ENCODE measurements at regions not wholly inside any gene's neighbourhood (a gene's known extent, or its start where the extent isn't known, plus 50 kb on each side); places are given as distances from the start of the nearest gene placed in this dataset.
A peak's percentile ranks its signal among the peaks of the same experiment; 100 is the strongest.

DNA sequence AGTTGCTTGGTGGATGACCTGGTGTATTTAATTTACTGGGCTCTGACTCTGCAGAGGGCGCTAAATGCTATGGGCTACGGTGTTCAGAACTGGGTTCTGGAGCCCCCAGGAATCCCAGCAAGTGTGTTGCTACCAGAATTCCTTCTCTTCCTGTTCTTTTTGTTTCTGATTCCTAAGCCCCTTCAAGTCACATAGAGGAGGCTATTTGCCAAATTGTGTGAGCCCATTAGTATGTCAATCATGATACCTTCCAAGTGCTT, 358.2 kb upstream of the SPRED2 start (continued):
- TF ChIP-seq, protein P1, sequence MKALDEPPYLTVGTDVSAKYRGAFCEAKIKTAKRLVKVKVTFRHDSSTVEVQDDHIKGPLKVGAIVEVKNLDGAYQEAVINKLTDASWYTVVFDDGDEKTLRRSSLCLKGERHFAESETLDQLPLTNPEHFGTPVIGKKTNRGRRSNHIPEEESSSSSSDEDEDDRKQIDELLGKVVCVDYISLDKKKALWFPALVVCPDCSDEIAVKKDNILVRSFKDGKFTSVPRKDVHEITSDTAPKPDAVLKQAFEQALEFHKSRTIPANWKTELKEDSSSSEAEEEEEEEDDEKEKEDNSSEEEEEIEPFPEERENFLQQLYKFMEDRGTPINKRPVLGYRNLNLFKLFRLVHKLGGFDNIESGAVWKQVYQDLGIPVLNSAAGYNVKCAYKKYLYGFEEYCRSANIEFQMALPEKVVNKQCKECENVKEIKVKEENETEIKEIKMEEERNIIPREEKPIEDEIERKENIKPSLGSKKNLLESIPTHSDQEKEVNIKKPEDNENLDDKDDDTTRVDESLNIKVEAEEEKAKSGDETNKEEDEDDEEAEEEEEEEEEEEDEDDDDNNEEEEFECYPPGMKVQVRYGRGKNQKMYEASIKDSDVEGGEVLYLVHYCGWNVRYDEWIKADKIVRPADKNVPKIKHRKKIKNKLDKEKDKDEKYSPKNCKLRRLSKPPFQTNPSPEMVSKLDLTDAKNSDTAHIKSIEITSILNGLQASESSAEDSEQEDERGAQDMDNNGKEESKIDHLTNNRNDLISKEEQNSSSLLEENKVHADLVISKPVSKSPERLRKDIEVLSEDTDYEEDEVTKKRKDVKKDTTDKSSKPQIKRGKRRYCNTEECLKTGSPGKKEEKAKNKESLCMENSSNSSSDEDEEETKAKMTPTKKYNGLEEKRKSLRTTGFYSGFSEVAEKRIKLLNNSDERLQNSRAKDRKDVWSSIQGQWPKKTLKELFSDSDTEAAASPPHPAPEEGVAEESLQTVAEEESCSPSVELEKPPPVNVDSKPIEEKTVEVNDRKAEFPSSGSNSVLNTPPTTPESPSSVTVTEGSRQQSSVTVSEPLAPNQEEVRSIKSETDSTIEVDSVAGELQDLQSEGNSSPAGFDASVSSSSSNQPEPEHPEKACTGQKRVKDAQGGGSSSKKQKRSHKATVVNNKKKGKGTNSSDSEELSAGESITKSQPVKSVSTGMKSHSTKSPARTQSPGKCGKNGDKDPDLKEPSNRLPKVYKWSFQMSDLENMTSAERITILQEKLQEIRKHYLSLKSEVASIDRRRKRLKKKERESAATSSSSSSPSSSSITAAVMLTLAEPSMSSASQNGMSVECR (CRISPR knock-in tag; IDR thresholded peaks at IDR 0.05; ENCODE audit: borderline replicate concordance) = no peak
- TF ChIP-seq ZNF317 (CRISPR knock-in tag; IDR thresholded peaks at IDR 0.05; ENCODE audit: borderline replicate concordance, low read depth) (no peak), SOX15 (CRISPR knock-in tag; IDR thresholded peaks at IDR 0.05) (no peak), SMAD3 (CRISPR knock-in tag; IDR thresholded peaks at IDR 0.05; ENCODE audit: borderline replicate concordance) (no peak)
- TF ChIP-seq, protein P2, sequence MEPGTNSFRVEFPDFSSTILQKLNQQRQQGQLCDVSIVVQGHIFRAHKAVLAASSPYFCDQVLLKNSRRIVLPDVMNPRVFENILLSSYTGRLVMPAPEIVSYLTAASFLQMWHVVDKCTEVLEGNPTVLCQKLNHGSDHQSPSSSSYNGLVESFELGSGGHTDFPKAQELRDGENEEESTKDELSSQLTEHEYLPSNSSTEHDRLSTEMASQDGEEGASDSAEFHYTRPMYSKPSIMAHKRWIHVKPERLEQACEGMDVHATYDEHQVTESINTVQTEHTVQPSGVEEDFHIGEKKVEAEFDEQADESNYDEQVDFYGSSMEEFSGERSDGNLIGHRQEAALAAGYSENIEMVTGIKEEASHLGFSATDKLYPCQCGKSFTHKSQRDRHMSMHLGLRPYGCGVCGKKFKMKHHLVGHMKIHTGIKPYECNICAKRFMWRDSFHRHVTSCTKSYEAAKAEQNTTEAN (CRISPR knock-in tag; IDR thresholded peaks at IDR 0.05) = no peak
- TF ChIP-seq, protein P3, sequence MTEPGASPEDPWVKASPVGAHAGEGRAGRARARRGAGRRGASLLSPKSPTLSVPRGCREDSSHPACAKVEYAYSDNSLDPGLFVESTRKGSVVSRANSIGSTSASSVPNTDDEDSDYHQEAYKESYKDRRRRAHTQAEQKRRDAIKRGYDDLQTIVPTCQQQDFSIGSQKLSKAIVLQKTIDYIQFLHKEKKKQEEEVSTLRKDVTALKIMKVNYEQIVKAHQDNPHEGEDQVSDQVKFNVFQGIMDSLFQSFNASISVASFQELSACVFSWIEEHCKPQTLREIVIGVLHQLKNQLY (CRISPR knock-in tag; IDR thresholded peaks at IDR 0.05) = no peak

DNA sequence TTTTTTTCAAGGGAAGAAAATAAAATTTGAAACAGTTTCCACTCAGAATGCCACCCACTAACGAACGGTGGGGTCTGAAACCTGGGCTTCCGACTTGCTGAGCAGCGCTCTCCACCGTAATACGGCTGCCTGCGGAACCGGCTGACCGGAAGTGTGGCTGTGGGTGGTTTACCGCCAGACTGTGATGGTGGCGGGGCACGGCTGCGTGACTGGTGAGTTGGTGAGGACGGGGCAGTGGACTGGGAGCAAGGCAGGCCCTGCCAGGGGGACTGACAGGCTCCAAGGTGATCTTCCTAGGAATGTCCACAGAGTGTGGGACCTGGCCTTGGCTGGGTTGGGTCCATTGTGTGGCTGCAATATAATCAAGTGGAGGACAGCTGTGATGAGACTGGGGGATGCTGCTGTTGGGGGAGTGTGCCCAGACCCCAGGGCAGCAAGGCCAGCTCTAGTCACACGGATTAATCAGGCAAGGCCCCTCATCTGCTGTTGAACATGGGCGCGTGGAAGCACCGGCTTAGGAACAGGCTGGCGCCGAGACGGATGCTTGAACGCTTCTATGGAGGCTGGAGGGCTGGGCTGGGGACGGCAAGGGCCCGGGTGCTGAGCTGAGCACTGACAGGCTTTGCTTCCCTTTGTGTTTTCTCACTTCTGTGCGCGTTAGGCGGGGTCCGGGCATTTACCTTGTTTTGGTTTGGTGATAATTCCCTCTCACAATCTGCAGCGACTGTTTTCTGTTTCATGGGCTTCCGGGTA, 357.7 kb upstream of the SPRED2 start:
- no peaks in the 10 kb centered on the region for H3K27me3 Mint-ChIP-seq (ENCODE audit: low read depth)
- no peak overlapping the region for H3K27ac Mint-ChIP-seq
- CTCF ChIA-PET = no interaction called here
- no peak overlapping the region for H3K4me3 Mint-ChIP-seq
- H3K9me3 Mint-ChIP-seq = no peaks in the 10 kb centered on the region
- DNase-seq (ENCODE audit: low spot score) (peak; percentile 13), ATAC-seq (peak; percentile 61)
- peaks cover 8% of the 10 kb centered on the region; the same call in 1 of the 2 replicates for H3K4me1 Mint-ChIP-seq
- H3K36me3 Mint-ChIP-seq = no peaks in the 10 kb centered on the region
- POLR2A ChIA-PET = interaction anchor here (0.9 kb wide), 1 partner anchor 10 kb away, joined by 4 read pairs; no protein-coding TSS in a partner anchor
- TF ChIP-seq TP53 (CRISPR knock-in tag; IDR thresholded peaks at IDR 0.05) (no peak), ZNF138 (CRISPR knock-in tag; conservative IDR thresholded peaks at IDR 0.05) (no peak), SMAD4 (CRISPR knock-in tag; IDR thresholded peaks at IDR 0.05) (no peak), TEAD1 (CRISPR knock-in tag; IDR thresholded peaks at IDR 0.05) (no peak), NR1H2 (CRISPR knock-in tag; IDR thresholded peaks at IDR 0.05) (no peak), IRF2 (CRISPR knock-in tag; IDR thresholded peaks at IDR 0.05; ENCODE audit: borderline replicate concordance, low read depth) (no peak), JAZF1 (CRISPR knock-in tag; IDR thresholded peaks at IDR 0.05) (no peak), SOX15 (CRISPR knock-in tag; IDR thresholded peaks at IDR 0.05) (no peak)
- TF ChIP-seq, protein P4, sequence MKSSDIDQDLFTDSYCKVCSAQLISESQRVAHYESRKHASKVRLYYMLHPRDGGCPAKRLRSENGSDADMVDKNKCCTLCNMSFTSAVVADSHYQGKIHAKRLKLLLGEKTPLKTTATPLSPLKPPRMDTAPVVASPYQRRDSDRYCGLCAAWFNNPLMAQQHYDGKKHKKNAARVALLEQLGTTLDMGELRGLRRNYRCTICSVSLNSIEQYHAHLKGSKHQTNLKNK (CRISPR knock-in tag; IDR thresholded peaks at IDR 0.05) = no peak
- TF ChIP-seq, protein P5, sequence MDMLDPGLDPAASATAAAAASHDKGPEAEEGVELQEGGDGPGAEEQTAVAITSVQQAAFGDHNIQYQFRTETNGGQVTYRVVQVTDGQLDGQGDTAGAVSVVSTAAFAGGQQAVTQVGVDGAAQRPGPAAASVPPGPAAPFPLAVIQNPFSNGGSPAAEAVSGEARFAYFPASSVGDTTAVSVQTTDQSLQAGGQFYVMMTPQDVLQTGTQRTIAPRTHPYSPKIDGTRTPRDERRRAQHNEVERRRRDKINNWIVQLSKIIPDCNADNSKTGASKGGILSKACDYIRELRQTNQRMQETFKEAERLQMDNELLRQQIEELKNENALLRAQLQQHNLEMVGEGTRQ (CRISPR knock-in tag; IDR thresholded peaks at IDR 0.05) = no peak
- TF ChIP-seq, protein P6, sequence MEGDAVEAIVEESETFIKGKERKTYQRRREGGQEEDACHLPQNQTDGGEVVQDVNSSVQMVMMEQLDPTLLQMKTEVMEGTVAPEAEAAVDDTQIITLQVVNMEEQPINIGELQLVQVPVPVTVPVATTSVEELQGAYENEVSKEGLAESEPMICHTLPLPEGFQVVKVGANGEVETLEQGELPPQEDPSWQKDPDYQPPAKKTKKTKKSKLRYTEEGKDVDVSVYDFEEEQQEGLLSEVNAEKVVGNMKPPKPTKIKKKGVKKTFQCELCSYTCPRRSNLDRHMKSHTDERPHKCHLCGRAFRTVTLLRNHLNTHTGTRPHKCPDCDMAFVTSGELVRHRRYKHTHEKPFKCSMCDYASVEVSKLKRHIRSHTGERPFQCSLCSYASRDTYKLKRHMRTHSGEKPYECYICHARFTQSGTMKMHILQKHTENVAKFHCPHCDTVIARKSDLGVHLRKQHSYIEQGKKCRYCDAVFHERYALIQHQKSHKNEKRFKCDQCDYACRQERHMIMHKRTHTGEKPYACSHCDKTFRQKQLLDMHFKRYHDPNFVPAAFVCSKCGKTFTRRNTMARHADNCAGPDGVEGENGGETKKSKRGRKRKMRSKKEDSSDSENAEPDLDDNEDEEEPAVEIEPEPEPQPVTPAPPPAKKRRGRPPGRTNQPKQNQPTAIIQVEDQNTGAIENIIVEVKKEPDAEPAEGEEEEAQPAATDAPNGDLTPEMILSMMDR (IDR thresholded peaks at IDR 0.05) = no peak
- TF ChIP-seq, protein P7, sequence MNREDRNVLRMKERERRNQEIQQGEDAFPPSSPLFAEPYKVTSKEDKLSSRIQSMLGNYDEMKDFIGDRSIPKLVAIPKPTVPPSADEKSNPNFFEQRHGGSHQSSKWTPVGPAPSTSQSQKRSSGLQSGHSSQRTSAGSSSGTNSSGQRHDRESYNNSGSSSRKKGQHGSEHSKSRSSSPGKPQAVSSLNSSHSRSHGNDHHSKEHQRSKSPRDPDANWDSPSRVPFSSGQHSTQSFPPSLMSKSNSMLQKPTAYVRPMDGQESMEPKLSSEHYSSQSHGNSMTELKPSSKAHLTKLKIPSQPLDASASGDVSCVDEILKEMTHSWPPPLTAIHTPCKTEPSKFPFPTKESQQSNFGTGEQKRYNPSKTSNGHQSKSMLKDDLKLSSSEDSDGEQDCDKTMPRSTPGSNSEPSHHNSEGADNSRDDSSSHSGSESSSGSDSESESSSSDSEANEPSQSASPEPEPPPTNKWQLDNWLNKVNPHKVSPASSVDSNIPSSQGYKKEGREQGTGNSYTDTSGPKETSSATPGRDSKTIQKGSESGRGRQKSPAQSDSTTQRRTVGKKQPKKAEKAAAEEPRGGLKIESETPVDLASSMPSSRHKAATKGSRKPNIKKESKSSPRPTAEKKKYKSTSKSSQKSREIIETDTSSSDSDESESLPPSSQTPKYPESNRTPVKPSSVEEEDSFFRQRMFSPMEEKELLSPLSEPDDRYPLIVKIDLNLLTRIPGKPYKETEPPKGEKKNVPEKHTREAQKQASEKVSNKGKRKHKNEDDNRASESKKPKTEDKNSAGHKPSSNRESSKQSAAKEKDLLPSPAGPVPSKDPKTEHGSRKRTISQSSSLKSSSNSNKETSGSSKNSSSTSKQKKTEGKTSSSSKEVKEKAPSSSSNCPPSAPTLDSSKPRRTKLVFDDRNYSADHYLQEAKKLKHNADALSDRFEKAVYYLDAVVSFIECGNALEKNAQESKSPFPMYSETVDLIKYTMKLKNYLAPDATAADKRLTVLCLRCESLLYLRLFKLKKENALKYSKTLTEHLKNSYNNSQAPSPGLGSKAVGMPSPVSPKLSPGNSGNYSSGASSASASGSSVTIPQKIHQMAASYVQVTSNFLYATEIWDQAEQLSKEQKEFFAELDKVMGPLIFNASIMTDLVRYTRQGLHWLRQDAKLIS (CRISPR knock-in tag; IDR thresholded peaks at IDR 0.05; ENCODE audit: borderline replicate concordance) = no peak
- TF ChIP-seq, protein P8, sequence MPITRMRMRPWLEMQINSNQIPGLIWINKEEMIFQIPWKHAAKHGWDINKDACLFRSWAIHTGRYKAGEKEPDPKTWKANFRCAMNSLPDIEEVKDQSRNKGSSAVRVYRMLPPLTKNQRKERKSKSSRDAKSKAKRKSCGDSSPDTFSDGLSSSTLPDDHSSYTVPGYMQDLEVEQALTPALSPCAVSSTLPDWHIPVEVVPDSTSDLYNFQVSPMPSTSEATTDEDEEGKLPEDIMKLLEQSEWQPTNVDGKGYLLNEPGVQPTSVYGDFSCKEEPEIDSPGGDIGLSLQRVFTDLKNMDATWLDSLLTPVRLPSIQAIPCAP (CRISPR knock-in tag; IDR thresholded peaks at IDR 0.05) = no peak
- TF ChIP-seq, protein P9, sequence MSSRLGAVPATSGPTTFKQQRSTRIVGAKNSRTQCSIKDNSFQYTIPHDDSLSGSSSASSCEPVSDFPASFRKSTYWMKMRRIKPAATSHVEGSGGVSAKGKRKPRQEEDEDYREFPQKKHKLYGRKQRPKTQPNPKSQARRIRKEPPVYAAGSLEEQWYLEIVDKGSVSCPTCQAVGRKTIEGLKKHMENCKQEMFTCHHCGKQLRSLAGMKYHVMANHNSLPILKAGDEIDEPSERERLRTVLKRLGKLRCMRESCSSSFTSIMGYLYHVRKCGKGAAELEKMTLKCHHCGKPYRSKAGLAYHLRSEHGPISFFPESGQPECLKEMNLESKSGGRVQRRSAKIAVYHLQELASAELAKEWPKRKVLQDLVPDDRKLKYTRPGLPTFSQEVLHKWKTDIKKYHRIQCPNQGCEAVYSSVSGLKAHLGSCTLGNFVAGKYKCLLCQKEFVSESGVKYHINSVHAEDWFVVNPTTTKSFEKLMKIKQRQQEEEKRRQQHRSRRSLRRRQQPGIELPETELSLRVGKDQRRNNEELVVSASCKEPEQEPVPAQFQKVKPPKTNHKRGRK (CRISPR knock-in tag; IDR thresholded peaks at IDR 0.05; ENCODE audit: borderline replicate concordance) = no peak

Measured in WTC11 (cell line).